GM21717 (cell line): ENCODE measurements at regions not wholly inside any gene's neighbourhood (a gene's known extent, or its start where the extent isn't known, plus 50 kb on each side); places are given as distances from the start of the nearest gene placed in this dataset.
"Not testable (repeated sequence)": the region's sequence is repeated elsewhere in the genome, so short reads cannot be mapped to it uniquely, and the experiment has no call there.

Experiments used
- ATAC-seq: cut with Tn5 transposase; IDR thresholded peaks from one replicate; pipeline ENCODE4 v1.9.1; 2021; ENCODE audit warnings: mild to moderate bottlenecking, moderate library complexity; ENCODE audit not compliant: unreplicated experiment

DNA sequence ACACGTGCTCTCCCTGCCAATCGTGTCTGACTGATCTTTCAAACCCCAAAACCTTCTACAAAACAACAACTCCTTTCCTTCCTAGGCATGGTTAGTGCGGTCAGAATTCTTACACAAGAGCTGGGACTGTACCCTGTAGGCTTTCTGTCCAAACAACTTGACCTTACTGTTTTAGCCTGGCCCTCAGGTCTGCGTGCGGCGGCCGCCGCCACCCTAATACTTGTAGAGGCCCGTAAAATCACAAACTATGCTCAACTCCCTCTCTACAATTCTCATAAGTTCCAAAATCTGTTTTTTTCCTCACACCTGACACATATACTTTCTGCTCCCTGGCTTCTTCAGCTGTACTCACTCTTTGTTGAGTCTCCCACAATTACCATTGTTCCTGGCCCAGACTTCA lies 814.3 kb upstream of the VRK2 start:
- ATAC-seq: not testable (repeated sequence)

DNA sequence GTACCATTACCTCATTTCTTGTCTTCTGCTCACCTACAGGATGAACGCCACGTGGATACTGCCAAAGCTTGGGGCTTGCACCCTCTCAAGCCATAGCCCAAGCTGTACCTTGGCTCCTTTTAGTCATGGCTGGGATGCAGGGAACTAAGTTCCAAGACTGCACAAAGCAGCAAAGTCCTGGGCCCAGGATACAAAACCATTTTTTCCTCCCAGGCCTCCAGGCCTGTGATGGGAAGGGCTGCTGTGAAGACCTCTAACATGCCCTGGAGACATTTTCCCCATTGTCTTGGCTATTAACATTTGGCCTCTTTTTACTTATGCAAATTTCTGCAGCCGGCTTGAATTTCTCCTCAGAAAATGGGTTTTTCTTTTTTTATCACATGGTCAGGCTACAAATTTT lies 795.1 kb upstream of the VRK2 start:
- ATAC-seq: not testable (repeated sequence)

DNA sequence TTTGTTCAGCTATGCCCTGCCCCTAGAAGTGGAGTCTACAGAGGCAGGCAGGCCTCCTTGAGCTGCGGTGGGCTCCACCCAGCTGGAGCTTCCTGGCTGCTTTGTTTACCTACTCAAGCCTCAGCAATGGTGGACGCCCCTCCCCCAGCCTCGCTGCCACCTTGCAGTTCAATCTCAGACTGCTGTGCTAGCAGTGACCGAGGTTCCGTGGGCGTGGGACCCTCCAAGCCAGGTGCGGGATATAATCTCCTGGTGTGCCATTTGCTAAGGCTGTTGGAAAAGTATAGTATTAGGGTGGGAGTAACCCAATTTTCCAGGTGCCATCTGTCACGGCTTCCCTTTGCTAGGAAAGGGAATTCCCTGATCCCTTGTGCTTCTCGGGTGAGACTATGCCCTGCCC lies 770.2 kb upstream of the VRK2 start:
- not testable (repeated sequence) for ATAC-seq

- no peak for ATAC-seq
Measured at GRCh38 chr2:57278451-57278850, 768.2 kb upstream of the VRK2 start.

DNA sequence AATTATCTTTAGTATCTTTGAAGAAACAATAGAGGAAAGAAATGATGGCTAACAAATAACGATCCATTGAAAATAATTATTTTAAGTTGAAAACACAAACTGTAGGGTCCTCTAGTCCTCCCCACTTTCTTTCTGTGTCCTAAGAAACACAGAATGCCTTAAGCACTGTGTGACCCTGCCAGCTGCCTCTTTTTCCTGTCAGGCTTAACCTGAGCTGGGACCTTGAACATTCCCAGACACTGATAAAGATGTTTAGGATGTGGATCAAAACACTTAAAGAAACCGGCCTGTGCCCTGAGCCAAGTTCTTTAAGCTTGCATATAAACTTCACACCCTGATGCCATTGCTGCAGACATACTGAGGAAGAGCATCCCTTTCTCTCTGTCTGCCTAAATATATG lies 755.4 kb upstream of the VRK2 start:
- ATAC-seq: no peak

- ATAC-seq: no peak
Measured at GRCh38 chr2:57296795-57297517, 749.6 kb upstream of the VRK2 start.

GRCh38 chr2:57313678-57314077 lies 732.9 kb upstream of the VRK2 start:
- ATAC-seq: no peak

- ATAC-seq: no peak
Measured at GRCh38 chr2:57314682-57315081, 731.9 kb upstream of the VRK2 start.

DNA sequence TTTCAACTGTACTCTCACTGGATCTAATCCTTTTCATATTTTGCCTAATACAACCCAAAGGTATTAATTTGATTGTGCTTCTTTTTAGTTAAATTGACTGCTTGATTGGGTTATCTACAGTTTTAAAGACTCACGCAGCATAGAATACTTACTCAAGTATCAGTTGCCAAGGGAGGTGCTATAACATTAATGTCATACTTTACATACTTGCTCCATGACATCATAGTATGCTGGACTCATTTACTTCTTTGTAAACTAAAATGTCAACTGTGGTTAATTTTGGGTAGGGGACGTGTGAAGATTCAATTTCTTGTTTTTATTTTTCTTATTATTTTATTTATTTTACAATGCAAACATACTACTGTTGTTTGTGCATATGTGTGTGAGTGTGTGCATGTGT lies 716.2 kb upstream of the VRK2 start:
- ATAC-seq: no peak

DNA sequence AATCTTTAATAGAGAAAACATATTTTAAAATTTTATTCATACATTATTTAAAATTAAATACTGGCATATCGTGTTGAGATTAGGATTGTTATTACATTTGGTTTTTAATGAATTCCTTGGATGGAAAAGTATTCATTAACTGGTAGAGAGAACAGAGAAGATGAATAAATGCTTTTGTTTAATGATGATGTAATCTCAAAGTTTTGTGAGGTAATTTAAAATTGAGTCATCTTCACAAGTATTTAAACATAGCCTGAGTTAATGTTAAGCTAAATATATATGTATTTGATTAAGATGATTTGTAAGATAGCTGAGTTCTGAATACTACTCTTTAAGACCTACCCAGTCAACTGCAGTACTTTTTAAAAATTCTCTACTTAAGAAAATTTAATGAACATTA lies 713.4 kb upstream of the VRK2 start:
- no peak for ATAC-seq

DNA sequence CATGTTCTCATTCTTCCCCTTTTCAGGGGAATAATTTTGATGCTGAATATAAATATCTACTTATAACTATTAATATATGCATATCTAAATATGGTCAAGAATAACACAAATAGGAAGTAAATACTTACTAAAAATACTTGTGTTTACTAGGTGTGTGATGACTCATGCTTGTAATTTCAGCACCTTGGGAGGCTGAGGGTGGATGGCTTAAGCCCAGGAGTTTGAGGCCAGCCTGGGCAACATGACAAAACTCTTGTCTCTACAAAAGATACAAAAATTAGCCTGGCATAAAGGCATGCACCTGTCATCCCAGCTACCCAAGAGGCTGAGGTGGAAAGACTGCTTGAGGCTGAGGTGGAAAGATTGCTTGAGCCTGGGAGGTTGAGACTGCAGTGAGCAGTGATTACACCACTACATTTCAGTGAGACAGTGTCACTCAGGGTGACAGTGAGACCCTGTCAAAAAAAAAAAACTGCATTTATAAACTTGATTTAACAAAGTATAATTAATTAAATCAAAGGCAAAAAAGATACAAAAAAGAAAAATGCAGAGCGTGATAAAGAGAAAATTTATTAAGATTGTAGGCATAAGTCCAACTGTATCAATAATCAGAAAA lies 703.1 kb upstream of the VRK2 start:
- no peak for ATAC-seq

DNA sequence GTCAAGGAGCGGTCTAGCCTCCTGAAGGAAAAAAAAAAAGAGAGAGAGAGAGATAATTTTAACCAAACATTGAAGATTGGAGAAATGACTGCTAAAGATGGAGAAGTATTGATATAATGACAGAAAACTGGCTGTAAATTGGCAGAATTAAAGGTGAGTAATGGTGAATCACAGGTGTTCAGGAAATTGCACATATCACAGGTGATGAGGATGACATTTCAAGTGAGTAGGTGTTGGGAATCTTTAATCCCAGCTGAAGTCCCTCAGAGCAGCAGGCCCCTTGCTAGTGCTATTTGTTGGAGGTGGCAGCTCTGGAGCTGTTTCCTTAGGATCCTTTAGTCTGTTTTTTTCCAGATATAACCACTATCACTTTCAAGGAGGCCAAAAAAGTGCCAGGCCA lies 678.4 kb upstream of the VRK2 start:
- ATAC-seq: no peak

DNA sequence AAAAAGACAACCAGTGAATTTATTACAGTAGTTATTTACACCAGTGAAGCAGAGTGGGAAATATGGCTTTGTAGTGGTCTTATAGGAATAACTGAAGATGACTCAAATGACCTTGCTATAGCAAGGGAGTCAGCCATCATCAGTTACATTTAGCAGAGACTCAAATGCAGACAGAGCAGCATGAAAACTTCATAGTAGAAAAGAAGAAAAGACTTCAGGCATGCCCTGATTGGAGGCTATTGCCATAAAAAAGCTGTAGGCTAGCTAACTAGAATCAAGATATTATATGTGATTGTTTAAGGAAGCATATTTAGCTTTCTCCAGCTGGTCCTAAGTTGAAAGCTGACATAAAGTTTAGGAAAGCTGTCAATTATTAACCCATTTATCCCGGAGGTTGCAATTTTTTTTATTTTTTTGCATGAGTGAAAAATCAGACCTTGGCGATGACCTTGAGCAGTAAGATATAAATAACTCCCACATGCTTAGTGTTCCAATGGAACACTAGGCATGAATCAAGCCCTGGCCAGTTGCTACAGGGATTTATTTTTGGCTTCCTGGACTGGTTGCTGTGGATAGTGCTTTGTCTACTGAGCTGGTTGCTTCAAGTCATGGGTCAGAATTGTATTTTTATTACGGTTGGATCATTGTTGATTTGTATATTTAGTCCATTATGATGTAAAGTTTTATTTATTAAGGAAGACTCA lies 675.6 kb upstream of the VRK2 start:
- no peak for ATAC-seq

- ATAC-seq: no peak
Measured at GRCh38 chr2:57372237-57372984, 674.2 kb upstream of the VRK2 start.

DNA sequence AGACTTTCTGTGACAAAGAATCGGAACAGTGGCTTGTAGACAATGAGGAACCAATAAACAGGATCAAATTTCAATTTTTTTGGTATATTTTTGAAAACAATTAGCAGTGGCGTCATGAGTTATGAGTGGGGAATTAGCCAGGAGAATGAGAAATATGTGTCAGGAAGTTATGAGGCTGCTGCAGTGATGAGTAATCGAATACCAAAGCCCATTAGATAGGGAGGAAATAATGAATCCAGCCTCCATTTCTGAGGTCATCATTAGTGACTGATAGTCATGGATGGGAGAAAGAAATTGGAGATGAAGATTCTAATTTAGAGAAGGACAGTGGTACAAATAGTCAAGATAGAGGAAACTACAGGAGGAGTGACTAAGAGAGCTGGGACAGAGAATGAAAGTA lies 673.1 kb upstream of the VRK2 start:
- ATAC-seq: no peak

DNA sequence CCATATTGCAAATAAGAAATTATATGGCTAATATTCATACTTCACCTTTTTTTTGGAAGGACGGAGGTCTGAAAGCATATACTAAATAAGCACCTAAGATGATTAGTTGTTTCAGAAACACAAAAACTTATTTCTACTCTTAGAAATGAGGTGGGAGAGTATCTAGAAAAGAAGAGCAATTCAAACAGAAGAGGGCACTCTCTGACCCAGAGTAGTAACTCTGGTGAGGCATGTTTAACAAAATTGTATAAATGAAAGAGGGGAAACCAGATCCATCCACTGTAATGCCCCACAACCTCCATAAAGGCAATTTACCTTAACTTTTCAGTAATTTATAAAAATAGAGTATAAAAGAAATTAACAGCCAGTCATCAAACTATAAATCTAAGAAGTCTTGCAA lies 669.6 kb upstream of the VRK2 start:
- ATAC-seq: no peak

DNA sequence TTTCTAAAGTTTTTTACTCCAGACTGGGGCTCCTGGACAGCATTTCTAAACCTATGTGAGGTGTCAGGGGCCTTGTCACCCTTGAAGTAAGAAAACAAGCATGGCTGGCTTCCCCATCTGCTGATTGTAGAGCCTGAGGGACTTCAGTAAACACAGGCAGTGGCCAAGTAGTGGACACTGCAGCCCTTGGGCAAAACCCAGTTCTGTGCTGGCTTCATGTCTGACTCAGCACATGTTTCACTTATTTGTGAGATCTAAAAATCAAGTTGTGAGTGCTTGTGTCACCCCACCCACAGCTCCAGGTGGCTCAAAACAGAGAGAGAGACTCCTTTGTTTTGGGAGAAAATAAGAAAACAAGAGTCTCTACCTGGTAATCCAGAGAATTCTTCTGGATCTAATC lies 660.3 kb upstream of the VRK2 start:
- no peak for ATAC-seq

DNA sequence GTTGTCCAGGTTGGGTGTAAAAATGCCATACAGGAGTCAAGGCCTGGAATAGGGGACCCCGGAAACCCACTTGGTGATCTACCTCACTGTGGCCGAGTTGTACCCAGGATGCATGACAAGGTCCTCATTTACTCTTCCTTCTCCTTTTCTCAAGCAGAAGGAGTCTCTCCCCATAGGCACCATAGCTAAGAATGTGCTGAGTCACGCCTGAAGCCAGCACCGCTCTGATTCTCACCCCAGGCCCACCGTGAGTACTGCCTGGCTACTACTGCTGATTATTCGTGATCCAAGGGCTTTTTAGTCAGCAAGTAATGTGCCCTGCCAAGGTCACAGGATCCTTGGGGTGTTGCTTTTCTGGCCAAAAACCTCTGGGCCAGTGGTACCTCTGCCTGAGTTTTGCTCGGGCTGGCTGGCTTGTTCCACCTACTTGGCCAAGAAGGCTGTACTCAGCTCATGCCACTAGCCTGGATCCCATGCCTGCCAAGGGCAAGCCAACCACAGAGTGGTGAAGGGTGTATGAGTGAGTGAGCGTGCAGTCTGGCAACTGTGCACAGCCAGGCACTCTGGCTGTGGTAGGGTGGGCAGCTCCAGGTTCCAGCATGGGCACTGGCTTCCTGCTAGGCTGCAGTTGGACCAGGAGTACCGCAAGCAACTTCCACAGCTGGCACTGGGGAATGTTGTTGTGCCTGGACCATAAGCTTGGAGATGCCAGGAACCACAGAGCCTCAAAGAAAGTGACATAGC lies 650.1 kb upstream of the VRK2 start:
- ATAC-seq: no peak

GRCh38 chr2:57397550-57398360 lies 648.9 kb upstream of the VRK2 start:
- no peak for ATAC-seq

GRCh38 chr2:57399057-57399456 lies 647.5 kb upstream of the VRK2 start:
- no peak for ATAC-seq
